GM18867 (cell line): ENCODE measurements at regions not wholly inside any gene's neighbourhood (a gene's known extent, or its start where the extent isn't known, plus 50 kb on each side); places are given as distances from the start of the nearest gene placed in this dataset.
"Not testable (repeated sequence)": the region's sequence is repeated elsewhere in the genome, so short reads cannot be mapped to it uniquely, and the experiment has no call there.

Source experiments
- ATAC-seq: cut with Tn5 transposase; IDR thresholded peaks from one replicate; pipeline ENCODE4 v1.9.1; 2021; ENCODE audit warnings: mild to moderate bottlenecking, moderate library complexity; ENCODE audit not compliant: unreplicated experiment

DNA sequence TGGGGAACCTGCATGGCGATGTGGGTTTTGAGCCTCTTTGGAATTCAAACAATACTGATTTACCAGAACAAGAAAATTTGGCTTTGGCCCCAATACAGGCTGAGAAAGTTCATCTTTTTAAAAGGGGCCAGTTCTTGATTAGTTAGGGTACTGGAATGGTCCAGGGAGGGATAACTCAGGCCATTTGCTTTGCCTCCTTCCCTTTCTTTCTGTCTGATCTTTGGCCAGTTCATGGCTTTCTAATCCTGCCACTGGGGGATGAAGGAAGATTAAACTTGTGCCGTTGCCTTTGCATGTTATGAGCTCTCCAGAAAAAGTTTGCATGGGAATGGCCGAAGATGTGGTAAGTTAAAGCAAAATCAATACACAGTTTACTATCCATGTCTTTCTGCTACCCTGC, 78.4 kb downstream of the ADAMTS15 start:
- no peak for ATAC-seq

DNA sequence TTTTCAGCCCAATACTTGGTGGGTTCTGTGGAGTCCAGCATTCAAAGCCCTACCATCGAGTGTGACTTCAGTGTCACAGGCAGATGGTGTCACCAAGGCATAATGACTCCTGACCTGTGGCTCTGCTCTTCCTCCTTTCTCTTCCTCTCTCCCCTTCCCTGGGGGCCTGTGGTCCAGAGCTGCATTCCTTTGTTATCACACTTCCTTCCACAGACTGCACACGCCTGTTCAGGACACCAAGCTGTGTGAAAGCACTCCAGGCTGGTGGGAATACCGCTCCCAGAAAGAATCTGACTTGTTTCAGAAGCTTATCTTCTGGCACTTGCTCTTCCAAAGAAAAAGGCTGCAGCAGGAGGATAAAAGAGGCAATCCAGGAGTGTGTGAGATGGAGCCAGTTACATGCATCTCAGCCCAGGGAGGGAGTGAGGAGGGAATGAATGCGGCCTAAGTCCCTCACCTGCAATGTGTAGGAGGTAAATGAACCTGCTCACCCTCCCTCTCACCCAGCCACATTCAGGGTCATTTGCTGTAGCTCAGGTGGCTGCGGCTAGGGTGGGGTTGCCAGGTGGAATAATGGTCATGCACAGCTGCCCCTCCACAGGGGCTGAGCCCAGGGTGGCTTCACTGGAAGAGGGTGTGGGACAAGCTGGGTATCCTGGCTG, 79.3 kb downstream of the ADAMTS15 start:
- ATAC-seq, result no peak

DNA sequence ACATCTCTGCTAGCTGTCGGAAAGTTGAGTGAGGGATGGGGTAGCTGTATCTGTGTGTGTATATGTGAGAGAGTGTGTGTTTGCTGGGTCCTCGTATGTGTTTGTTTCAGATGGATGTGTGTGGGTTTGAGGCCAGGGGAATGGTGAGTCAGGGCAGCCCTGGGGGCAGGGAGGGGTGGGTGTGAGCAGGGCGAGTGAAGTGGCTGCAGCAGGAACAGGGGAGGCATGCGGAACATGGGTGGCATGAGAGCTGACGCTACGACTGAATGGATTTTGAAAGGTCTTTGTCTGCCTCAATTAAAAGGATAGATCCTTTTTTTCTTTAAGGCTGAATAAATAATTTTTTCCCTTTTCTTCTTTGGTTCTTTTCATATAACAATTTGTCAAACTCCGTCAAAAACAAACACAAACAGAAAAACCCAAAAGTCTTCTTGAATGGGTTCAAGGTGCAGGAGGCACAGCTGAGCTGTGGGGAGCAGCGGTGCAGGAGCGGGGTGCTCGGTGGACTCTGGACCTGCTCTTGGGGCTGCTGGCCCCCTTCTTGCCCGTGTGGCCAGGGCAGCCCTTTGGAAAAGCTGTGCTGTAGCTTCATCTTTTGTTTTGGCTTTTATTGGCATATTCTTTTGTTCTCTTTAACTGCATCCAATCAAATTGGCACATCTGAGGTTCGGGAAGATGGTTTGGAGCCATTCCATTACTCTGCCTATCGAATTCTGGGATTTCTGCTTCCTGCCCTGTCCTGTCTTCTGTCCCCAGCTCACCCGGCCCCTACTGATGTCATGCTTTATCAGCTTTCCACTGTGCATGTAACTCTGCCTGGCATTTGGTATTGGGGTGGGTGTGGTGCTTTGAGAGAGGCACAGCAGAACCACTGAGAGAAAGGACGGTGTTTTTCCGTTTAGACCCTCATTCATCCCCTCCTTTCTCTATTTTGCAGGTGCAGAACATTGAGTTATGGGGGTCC, 80.1 kb downstream of the ADAMTS15 start:
- ATAC-seq, result no peak

DNA sequence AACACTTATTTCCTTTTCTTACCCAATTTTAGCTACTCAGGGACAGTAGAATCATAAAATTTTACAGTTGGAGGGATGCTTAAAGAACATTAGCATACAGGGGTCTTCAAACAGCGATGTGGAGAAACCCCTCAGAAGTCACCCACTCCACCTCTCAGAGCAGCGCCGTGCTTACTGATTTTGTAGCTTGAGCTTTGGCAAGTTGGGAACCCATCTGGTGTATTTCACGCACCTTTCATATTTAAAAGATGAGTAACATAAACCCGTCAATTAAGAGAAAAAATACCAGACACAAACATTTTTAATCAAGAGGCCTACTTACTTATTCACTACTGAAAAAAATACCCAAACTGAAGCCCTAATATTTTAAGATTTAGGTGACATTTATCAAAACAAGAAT, 80.9 kb downstream of the ADAMTS15 start:
- no peak for ATAC-seq

DNA sequence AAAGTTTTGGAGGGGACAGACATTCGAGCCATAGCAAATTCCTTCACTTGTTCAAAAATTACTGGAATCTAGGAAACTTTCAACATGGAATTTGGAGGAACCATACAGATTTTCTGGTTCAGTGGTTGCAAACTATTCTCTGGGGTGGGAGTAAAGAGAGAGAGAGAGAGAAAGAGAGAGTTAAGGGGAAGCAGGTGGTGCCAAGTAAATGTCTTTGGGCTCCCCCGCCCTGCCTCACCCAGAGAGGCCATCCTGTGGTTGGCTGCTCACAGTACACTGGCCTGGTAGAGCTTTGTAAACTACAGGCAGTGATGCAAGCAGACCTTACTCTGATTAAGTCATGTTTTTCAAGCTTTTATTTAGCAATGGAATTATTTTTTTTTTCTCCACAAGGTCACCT, 82.6 kb downstream of the ADAMTS15 start:
- ATAC-seq, result no peak

DNA sequence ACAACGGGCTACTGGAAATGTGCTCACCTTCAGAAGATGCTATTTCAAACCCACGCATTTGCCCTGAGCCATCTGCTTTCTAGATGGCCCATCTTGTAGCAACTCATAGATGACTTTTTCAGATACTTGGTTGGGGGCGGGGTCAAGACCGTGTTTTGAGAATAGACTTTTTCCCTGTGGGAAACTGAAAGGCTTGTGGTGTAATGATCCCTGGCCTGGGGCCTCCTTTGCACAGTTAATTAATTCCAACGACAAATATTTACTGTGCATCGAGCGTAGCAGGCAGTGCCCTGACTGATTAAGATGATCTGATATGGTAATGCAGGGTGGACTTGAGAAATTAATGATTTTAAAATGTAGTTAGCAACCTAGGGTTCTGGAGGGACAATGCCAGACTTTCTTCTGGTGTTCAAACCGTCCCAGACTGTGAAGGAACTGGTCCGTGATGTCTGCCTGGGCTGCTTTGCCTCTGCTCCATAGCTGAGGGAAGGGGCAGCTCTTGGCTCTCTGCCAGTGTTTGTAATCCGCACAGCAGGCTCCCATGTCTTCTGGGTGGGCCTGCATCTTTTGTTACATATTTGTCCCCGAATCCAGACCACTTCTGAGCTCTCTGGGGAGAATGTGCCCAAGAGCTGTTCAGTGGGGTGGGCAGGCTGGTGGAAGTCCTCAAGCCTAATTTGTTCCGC, 84.8 kb downstream of the ADAMTS15 start:
- ATAC-seq, result no peak

DNA sequence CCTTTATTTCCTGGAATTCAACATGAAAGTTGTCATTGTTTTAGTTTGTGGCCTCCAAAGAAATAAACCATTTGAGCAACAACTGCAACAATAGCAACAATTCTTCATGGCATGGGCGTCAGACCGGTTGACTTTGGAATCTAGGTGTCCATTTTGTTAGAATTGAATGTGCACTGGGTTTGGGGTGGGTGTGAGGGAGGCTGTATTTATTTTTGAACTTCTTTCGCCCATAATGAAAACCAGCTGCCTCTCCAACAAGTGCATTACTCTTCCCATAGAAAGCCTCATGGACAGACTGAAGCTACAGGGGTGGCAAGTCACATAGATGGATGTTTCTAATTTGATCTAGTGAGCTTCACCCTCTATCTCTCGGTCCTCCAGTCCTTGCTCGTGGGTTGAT, 85.4 kb downstream of the ADAMTS15 start:
- ATAC-seq, result no peak

DNA sequence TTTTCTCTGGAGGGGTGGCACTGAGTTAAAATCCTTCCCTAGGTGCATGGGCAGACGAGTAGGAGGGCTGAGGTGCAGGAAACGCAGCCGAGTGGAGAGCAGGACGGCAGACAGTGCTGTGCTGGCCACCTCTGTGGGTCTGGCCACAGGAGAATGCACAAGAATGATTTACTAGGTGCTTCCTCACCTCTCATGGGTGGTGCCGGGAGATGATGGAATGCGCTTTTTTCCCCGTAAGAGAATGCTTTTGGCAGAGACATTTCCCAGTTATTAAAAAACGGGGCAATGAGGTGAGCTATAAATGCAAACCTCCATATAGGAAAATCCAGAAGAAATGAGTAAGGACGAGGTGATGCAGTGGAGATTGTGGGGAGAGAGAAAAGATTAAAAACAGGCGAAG, 86.1 kb downstream of the ADAMTS15 start:
- ATAC-seq, result no peak

DNA sequence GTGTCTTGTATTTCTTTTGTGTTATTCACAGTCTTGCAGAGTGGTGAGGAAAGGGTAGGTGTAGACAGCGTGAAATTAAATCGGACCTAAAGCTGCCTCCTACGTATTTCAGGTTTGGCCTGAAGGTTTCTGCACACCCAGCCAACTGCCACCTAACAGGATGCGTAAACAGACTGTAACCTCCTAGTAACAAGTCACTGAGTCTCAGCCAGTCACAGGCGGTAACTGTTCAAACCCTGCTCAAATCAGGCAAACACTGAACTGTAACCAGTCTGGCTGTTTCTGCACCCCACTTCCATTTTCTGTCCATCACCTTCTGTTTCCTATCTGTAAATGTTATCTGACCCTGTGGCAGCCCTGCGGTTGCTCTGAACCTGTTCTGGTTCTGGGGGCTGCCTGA, 87.1 kb downstream of the ADAMTS15 start:
- no peak for ATAC-seq

DNA sequence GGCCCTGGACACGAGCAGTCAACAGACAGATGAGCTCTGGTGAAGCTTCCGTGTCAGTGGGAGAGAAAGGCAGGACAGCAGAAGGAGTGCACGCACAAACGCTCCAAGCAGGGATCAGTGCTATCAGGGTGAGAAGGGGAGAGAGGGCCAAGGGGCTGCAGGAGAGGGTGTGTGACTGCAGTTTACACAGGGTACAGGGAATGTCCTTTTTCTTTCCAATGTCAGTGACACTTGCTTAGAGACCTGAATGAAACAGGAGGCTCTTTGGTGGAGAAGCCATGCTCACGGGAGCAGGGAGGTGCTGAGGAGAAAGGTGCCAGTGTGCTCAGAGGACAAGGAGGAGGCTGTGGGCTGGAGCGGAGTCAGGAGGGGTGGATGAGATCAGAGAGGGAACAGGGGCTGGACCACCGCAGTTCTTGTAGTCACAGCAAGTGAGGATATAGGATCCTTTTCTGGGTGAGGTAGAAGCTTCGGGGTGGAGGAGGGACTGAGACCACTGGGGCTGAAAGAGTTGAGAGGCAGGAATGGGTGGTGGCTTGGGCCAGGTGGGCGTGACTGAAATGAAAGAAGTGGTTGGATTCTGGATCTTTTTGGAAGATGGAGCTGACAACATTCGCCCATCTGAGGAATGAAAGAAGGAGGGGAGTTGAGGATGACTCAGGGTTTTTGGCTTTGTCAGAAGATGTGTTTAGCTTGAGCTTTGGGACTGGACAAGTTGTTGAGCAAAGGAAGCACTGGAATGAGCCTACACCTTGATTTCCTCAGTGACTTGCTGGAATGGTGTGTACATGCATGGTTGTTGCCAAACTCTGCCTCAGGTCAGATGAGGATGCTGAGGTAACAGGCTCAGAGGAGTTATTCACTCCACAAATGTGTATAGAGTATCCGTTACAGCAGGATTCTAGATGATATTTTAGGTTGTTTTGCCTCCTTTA, 87.9 kb downstream of the ADAMTS15 start:
- no peak for ATAC-seq

DNA sequence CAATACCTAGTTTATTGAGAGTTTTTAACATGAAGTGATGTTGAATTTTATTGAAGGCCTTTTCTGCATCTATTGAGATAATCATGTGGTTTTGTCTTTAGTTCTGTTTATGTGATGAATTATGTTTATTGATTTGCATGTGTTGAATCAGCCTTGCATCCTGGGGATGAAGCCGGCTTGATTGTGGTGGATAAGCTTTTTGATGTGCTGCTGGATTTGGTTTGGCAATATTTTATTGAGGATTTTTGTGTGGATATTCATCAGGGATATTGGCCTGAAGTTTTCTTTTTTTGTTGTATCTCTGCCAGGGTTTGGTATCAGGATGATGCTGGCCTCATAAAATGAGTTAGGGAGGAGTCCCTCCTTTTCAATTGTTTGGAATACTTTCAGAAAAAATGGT, 91.2 kb downstream of the ADAMTS15 start:
- ATAC-seq, result not testable (repeated sequence)

DNA sequence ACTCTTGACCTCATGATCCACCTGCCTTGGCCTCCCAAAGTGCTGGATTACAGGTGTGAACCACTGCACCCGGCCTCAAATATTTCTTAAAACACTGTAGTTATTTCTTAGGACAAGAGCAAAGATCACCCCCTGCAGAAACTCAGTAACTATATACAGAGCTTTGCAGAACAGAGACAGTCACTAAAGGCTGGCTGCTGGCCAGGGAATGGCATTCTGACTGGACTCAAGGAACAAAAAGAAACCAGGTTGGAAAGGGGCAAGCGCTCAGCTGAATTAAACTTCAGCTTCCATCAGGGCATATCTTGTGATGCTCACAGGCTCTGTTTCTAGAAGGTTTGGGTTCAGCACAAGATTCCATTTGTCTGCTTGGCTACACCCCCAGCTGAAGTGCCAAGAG, 95.8 kb downstream of the ADAMTS15 start:
- no peak for ATAC-seq

DNA sequence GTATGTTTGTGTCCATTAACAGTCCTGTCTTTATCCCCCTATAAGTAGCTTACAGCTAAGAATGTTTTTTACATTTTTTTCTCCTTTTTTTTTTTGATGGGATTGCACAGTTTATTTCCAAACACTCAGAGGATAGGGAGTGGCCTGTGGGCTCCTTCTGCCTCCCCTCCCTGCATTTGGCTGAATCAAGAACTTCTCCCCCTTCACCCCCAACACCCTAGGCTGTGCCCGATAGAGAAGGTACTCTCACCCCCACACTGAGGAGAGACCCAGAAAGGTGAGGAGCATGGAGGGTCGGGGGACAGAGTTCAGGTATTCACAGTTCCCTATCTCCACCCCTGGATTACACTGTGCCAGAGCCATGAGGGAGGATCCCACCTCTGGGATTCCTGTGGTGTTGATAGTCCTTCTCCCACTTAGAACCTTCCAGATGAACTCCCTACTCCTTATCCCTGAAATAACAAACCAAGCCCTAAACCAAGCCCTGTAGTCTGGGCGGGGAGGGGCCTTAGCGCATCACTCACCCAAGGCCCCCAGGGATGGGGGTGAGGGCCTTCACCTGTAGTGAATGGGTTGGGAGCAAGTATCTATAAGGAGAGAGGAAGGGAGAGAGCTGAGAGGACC, 97.1 kb downstream of the ADAMTS15 start:
- no peak for ATAC-seq

DNA sequence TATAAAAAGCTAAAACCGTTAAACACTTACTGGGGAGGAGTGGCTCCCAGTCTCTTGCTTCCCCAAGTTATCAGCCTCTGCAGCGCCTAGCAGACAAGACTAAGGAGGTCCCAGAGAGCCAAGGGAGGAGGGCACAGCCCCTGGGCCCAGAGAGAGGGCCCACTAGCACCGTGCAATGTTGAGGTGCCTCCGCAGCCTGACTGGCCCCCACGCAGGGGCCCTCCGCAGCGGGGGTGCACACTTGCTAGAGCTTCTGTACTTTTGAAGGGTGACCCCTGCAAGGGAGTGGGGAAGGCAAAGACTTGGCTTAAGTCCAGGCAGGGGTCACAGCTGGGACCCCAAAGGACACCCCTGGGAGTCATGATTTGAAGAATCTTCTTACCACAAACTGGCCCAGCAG, 98.0 kb downstream of the ADAMTS15 start:
- no peak for ATAC-seq

DNA sequence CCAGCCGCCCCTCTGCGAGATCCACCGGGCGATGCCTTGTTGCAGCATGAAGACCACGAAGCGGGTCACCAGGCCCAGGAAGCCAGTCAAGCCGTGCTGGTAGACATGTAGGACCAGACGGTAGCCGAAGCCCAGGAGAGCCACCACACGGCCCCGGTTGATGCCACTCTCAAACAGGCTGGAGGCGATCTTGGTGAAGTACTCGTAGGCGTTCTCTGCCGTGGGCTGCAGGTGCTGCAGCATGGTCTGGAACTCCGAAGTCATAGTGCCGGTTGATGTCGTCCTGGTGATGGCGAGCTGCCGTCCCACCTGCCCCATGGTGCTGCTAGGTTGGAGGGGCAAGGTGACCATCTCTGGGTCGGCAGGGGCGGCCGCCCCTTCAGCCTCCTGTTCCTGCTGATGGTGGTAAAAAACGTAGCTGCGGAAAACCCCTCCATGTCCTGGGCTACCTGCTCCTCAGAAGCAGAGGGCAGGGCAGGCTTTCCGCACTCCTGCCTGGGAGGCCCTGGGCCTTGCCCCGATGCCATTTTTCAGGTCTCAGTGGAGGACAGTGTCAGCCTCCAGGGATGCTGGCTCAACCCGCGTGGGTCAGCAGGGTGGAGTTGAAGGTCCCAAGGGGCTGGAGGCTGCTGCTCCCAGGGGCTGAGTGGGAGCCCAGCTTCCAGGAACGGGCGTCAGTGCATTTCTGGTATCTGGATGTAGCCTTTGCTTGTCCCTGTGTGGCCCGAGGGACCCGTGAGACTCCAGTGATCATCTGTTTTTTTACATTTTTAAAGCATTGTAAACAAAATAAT, 98.7 kb downstream of the ADAMTS15 start:
- ATAC-seq, result no peak

DNA sequence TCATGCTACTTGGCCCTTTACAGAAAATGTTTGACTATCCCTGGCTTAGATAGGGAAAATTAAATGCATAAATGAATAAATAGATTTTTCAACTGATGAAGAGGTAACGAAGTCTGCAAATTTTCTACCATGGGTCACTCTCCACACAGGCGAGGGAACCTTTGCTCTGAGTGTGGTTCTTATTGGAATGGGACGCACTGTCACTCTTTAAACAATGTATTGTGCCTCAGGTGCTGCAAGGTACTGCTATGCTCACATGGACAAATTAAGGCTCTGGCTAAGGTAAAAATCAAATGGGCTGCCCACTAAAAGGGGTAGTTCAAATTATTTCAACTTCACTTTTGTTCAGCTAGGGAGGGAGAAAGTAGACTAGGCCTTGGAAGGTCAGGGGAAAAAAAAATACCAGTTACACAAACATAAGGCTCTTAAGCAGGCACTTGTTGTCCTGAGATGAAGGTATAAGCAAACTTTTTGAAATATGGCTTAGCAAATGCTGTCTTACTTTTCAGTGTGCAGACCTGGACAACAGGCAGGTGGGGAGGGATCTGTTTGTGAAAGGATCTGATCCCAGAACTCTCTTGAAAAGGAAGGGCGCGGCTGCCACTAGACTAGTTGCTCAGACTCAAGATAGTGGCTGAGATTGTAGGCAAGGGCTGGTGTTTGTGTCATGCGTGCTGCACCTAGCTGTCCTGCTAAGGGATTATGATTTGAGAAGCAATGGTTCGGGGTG, 99.5 kb downstream of the ADAMTS15 start:
- no peak for ATAC-seq

DNA sequence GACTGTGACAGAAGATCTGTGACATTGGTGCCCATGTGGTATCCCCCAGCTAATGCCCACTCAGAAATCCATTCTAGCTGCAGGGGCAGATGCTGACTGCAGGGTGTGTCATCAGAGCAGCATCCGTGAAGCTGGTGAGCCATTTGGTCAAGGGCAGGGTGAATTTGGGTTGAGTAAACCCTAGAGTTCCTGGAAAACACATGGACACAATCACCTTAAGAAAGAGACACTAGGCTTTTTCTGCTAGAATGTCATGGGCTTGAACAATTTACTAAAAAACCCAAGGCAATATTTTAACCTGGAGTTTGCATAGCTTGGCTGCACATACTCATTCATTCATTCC, 100.0 kb downstream of the ADAMTS15 start:
- ATAC-seq, result no peak

DNA sequence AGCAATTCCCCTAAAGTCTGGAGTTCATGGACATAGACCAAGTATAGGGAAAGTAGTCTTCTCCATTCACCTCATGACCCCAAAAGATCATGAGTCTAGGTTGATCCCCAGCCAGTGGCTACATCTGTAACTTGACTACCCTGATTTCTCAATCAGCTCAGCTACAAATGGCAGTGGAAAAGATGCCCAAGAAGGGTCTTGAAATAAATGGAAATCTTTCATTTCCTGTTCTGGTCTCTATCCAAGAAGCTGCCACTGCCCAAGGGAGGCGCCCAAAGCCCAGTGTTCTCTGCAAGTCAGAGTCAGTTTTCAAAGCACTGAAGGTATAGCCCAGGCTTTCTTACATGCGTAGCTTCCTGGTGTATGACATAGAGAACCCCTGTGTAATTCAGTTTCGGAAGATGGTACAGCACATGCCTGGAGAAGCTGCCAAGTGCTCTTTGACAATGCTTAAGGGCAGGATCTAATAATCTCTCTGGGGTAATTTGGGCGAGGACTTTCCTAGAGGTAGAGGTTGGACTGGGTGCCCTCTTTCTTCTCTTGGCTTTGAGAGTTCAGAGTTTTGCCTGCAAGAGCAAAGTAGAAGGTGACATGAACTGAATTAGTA, 101.1 kb downstream of the ADAMTS15 start:
- ATAC-seq, result no peak
